Testis (tissue), 2 donors: ENCODE measurements at regions not wholly inside any gene's neighbourhood (a gene's known extent, or its start where the extent isn't known, plus 50 kb on each side); places are given as distances from the start of the nearest gene placed in this dataset.

ENCODE experiments used
- DNase-seq: peaks from one replicate; pipeline ENCODE4 v3.0.0-alpha.2; 2019
- H3K27ac ChIP-seq, 2 donors: fragments of 200-600 bp; sonication (generic); one replicate each; pipeline ENCODE4 v1.5.1; 2019
- H3K27me3 ChIP-seq: fragments of 200-600 bp; sonication (generic); one replicate; pipeline ENCODE4 v1.5.1; 2019
- H3K36me3 ChIP-seq: fragments of 200-600 bp; sonication (generic); one replicate; pipeline ENCODE4 v1.5.1; 2017; ENCODE audit warnings: low read depth; ENCODE audit errors: missing control alignments
- H3K4me1 ChIP-seq: fragments of 200-600 bp; sonication (generic); one replicate; pipeline ENCODE4 v1.5.1; 2019
- H3K4me3 ChIP-seq, 2 donors: fragments of 200-600 bp; sonication (generic); one replicate each; pipeline ENCODE4 v1.5.1; 2017 to 2019
- H3K9me3 ChIP-seq: fragments of 200-600 bp; sonication (generic); one replicate; pipeline ENCODE4 v1.5.1; 2017
- CTCF ChIP-seq, 3 experiments: fragments of 450-650 bp in 2 of 3; fragments of 200-600 bp in 1 of 3; sonication (generic) in 1 of 3; IDR thresholded peaks; one replicate each; pipeline ENCODE4 v1.5.1; 2016 to 2019; ENCODE audit warnings: antibody characterized with exemption in 3 of 3, mild to moderate bottlenecking in 2 of 3, moderate library complexity in 1 of 3
- POLR2A ChIP-seq: fragments of 450-650 bp; IDR thresholded peaks from one replicate; pipeline ENCODE4 v1.6.1; 2017; ENCODE audit warnings: antibody characterized with exemption, mild to moderate bottlenecking, moderate library complexity
- WGBS, 2 donors: methylation state at CpG; one replicate each; pipeline ENCODE4 v1.1.5; 2018; 5-methylcytosine and 5-hydroxymethylcytosine counted together
- intact Hi-C: fragments of 100-400 bp; cut with DNase I; formaldehyde crosslinking; loops from one replicate; pipeline ENCODE4 v1.15.1; 2023; ENCODE audit warnings: low total_unique reads

DNA sequence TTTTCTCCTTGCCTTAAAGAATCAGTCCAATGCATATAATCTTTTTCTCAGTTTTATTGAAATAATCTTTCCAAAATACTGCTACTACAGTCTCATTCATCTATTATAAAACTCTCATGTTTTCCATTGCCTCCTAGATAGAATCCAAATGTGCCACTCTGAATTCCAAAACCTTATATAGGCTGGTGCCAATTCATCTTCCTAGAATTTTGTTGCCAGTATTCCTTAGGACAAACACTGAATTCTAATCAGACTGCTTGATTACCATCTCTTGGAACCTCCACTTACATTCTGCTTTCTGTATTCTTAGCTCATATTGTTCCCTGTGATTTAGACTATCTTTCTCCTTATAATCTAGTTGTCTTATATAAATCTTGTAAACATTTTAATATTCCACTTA lies 427.6 kb upstream of the DCC start:
- no peak for DNase-seq
- H3K4me1 ChIP-seq: no peaks in the 10 kb centered on the region
- no peak for TF ChIP-seq POLR2A
- TF ChIP-seq CTCF (IDR thresholded peaks at IDR 0.05): no peak
- H3K27me3 ChIP-seq: no peaks in the 10 kb centered on the region
- no peak overlapping the region for H3K27ac ChIP-seq
- intact Hi-C loops: no loop called here
- H3K4me3 ChIP-seq: no peak overlapping the region
- no peaks in the 10 kb centered on the region for H3K9me3 ChIP-seq
- no peaks in the 10 kb centered on the region for H3K36me3 ChIP-seq

GRCh38 chr18:51915176-51915575 lies 424.8 kb upstream of the DCC start:
- Histone ChIP-seq H3K27ac (no peak overlapping the region), H3K4me3 (no peak overlapping the region), H3K27me3 (no peaks in the 10 kb centered on the region), H3K36me3 (no peaks in the 10 kb centered on the region), H3K9me3 (no peaks in the 10 kb centered on the region), H3K4me1 (no peaks in the 10 kb centered on the region)
- no peak for DNase-seq
- intact Hi-C loops: no loop called here
- TF ChIP-seq POLR2A (no peak), CTCF (IDR thresholded peaks at IDR 0.05) (no peak)
- 46 to 50% methylated on average over 7 of the region's 7 CpGs for WGBS, 2 donors

DNA sequence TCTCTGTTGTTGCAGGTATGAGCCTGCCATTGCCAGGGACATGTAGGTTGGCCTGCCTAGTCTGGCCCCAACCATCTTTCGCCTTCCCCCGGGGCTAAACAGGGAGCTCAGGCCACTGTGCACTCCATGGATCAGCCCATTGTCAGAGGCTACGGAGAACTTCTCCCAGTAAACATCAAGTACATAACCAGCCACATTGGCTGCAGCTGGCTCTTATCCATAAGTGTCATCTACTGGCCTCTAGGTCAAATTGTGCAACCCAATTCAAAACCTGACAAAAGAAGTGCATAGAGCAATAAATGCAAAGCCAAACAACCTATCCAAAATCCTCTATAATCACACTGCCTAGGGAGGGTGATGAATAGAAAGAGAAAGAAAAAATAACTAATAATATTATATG lies 418.1 kb upstream of the DCC start:
- H3K27ac ChIP-seq: no peak overlapping the region
- DNase-seq: no peak
- H3K9me3 ChIP-seq: no peaks in the 10 kb centered on the region
- intact Hi-C loops: no loop called here
- no peak overlapping the region for H3K4me3 ChIP-seq
- H3K36me3 ChIP-seq: no peaks in the 10 kb centered on the region
- 77 to 80% methylated on average over 3 of the region's 3 CpGs for WGBS, 2 donors
- H3K4me1 ChIP-seq: no peaks in the 10 kb centered on the region
- TF ChIP-seq CTCF (IDR thresholded peaks at IDR 0.05): no peak
- TF ChIP-seq POLR2A: no peak
- H3K27me3 ChIP-seq: no peaks in the 10 kb centered on the region

DNA sequence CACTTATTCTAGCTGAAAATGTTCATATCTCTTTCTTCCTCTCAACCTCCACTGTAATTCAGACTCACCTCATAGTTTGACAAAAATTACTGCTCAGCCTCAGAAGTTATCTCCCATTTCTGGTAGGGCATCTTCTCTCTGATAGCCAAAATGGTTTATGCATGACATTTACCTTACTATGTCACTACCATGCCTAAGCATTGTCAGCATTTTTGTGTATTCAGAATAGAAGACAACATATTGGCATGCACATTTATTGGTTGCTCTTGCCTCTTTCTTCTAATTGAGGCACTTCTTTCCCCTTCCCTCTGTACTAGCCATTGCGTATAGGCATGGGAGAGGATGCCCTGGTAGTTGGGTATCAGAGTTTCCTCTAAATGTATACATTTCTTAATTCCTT lies 406.1 kb upstream of the DCC start:
- no peak for DNase-seq
- WGBS, 2 donors: 88 to 90% methylated on average over 1 of the region's 1 CpG
- TF ChIP-seq CTCF (IDR thresholded peaks at IDR 0.05) (no peak), POLR2A (no peak)
- Histone ChIP-seq H3K9me3 (no peaks in the 10 kb centered on the region), H3K27me3 (no peaks in the 10 kb centered on the region), H3K36me3 (no peaks in the 10 kb centered on the region), H3K27ac (no peak overlapping the region), H3K4me1 (no peaks in the 10 kb centered on the region), H3K4me3 (no peak overlapping the region)
- intact Hi-C loops: no loop called here

GRCh38 chr18:51936115-51936514 lies 403.9 kb upstream of the DCC start:
- intact Hi-C loops: no loop called here
- no peak overlapping the region for H3K27ac ChIP-seq
- H3K4me1 ChIP-seq: no peaks in the 10 kb centered on the region
- DNase-seq: no peak
- H3K4me3 ChIP-seq: no peak overlapping the region
- WGBS, 2 donors: 84 to 90% methylated on average over 2 of the region's 2 CpGs
- no peaks in the 10 kb centered on the region for H3K27me3 ChIP-seq
- no peaks in the 10 kb centered on the region for H3K9me3 ChIP-seq
- no peaks in the 10 kb centered on the region for H3K36me3 ChIP-seq
- TF ChIP-seq POLR2A (no peak), CTCF (IDR thresholded peaks at IDR 0.05) (no peak)
